WTC11 (cell line): ENCODE measurements at regions not wholly inside any gene's neighbourhood (a gene's known extent, or its start where the extent isn't known, plus 50 kb on each side); places are given as distances from the start of the nearest gene placed in this dataset.

ENCODE experiments used
- CTCF ChIP-seq: fragments of 200-600 bp; IDR thresholded peaks from 2 replicates; pipeline ENCODE4 v1.8.0; 2022; ENCODE audit warnings: antibody characterized with exemption
- GRHL2 ChIP-seq: fragments of 250-450 bp; sonication (Bioruptor Pico); IDR thresholded peaks from 2 replicates; pipeline ENCODE4 v1.8.0; 2022; ENCODE audit warnings: mild to moderate bottlenecking, moderate library complexity; ENCODE audit not compliant: insufficient replicate concordance, severe bottlenecking
- JAZF1 ChIP-seq: fragments of 250-450 bp; sonication (Bioruptor Pico); IDR thresholded peaks from 2 replicates; pipeline ENCODE4 v1.9.0; 2021; ENCODE audit warnings: moderate library complexity, mild to moderate bottlenecking, inconsistent platforms
- ZNF138 ChIP-seq: sonication (generic); formaldehyde crosslinking; conservative IDR thresholded peaks from 2 replicates; pipeline ENCODE4 v1.8.1; 2022; ENCODE audit warnings: mild to moderate bottlenecking, moderate library complexity, missing genetic modification reagents

GRCh38 chr4:63393544-63393943 lies 1015.7 kb downstream of the TECRL start:
- TF ChIP-seq GRHL2 (CRISPR knock-in tag) (no peak), CTCF (no peak), JAZF1 (CRISPR knock-in tag) (no peak), ZNF138 (no peak)
